PC-3 (cell line): ENCODE measurements at regions not wholly inside any gene's neighbourhood (a gene's known extent, or its start where the extent isn't known, plus 50 kb on each side); places are given as distances from the start of the nearest gene placed in this dataset.

Experiments
- CTCF ChIP-seq: fragments of 300-600 bp; sonication (generic); conservative IDR thresholded peaks from 2 replicates; pipeline ENCODE4 v1.5.1; 2017; ENCODE audit warnings: antibody characterized with exemption, low read depth, mild to moderate bottlenecking, low read length
- EZH2 ChIP-seq: fragments of 300-600 bp; sonication (generic); IDR thresholded peaks from one replicate; pipeline ENCODE4 v1.6.1; 2017; ENCODE audit warnings: antibody characterized with exemption, mild to moderate bottlenecking, low read length; ENCODE audit not compliant: unreplicated experiment

DNA sequence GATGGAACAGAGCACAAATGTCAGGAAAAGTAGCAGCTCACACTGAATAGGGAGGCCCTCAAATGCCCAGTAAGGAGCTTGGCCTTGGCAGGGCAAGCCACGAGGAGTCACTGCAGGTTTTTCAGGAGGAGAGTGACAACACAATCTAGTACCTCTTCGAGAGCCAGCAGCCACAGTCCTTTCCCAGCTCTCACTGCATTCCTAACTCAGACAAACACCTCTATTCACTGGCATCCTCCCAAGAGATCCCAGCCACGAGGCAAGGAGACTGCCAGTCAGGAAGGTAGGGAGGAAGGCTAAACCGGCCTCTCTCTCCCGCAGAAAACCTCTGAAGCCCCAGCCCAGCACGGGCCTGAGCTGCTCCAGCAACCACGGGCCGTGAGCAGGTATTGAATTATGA lies 146.0 kb upstream of the SMAD3 start:
- no peak for TF ChIP-seq EZH2
- no peak for TF ChIP-seq CTCF
